ENCODE measurements at regions not wholly inside any gene's neighbourhood (a gene's known extent, or its start where the extent isn't known, plus 50 kb on each side); places are given as distances from the start of the nearest gene placed in this dataset.

GRCh38 chr11:8799273-8799672 lies 111.7 kb upstream of the AKIP1 start:
- DNase-seq (ENCODE audit: low spot score): no peak

- no peak for DNase-seq (ENCODE audit: low spot score)
Measured at GRCh38 chr11:8800520-8801110, 110.4 kb upstream of the AKIP1 start.

GRCh38 chr11:8801121-8801520 lies 109.9 kb upstream of the AKIP1 start:
- DNase-seq (ENCODE audit: low spot score): no peak

- DNase-seq (ENCODE audit: low spot score): no peak
Measured at GRCh38 chr11:8802251-8802650, 108.7 kb upstream of the AKIP1 start.

GRCh38 chr11:8803973-8804372 lies 107.0 kb upstream of the AKIP1 start:
- no peak for DNase-seq (ENCODE audit: low spot score)

- DNase-seq (ENCODE audit: low spot score): no peak
Measured at GRCh38 chr11:8805296-8805695, 105.7 kb upstream of the AKIP1 start.

GRCh38 chr11:8806974-8807373 lies 104.0 kb upstream of the AKIP1 start:
- no peak for DNase-seq (ENCODE audit: low spot score)

- peak; percentile 85 for DNase-seq (ENCODE audit: low spot score)
Measured at GRCh38 chr11:8807544-8808225, 103.3 kb upstream of the AKIP1 start.

GRCh38 chr11:8808226-8808585 lies 102.8 kb upstream of the AKIP1 start:
- DNase-seq (ENCODE audit: low spot score): no peak

GRCh38 chr11:8809241-8809938 lies 101.6 kb upstream of the AKIP1 start:
- peak; percentile 33 for DNase-seq (ENCODE audit: low spot score)

- DNase-seq (ENCODE audit: low spot score): peak; percentile 52
Measured at GRCh38 chr11:8809939-8810539, 101.0 kb upstream of the AKIP1 start.

GRCh38 chr11:8810540-8811301 lies 100.3 kb upstream of the AKIP1 start:
- peak; percentile 91 for DNase-seq (ENCODE audit: low spot score)

- DNase-seq (ENCODE audit: low spot score): peak; percentile 26
Measured at GRCh38 chr11:8811571-8811970, 99.4 kb upstream of the AKIP1 start.

- peak; percentile 26 for DNase-seq (ENCODE audit: low spot score)
Measured at GRCh38 chr11:8812438-8812837, 98.6 kb upstream of the AKIP1 start.

GRCh38 chr11:8813658-8814057 lies 97.3 kb upstream of the AKIP1 start:
- peak; percentile 88 for DNase-seq (ENCODE audit: low spot score)

- DNase-seq (ENCODE audit: low spot score): no peak
Measured at GRCh38 chr11:8814209-8814922, 96.6 kb upstream of the AKIP1 start.

- DNase-seq (ENCODE audit: low spot score): peak; percentile 39
Measured at GRCh38 chr11:8814923-8815240, 96.1 kb upstream of the AKIP1 start.

GRCh38 chr11:8818421-8818820 lies 92.6 kb upstream of the AKIP1 start:
- no peak for DNase-seq (ENCODE audit: low spot score)

GRCh38 chr11:8820401-8820800 lies 90.6 kb upstream of the AKIP1 start:
- DNase-seq (ENCODE audit: low spot score): no peak

GRCh38 chr11:8822469-8822868 lies 88.5 kb upstream of the AKIP1 start:
- no peak for DNase-seq (ENCODE audit: low spot score)

GRCh38 chr11:8823174-8823742 lies 87.7 kb upstream of the AKIP1 start:
- no peak for DNase-seq (ENCODE audit: low spot score)
